K562 (cell line): ENCODE measurements at regions not wholly inside any gene's neighbourhood (a gene's known extent, or its start where the extent isn't known, plus 50 kb on each side); places are given as distances from the start of the nearest gene placed in this dataset.

ENCODE experiments used
- ADNP ChIP-seq: fragments of 200-800 bp; sonication (Bioruptor generic); IDR thresholded peaks from 2 replicates; pipeline ENCODE4 v1.6.1; 2016; ENCODE audit warnings: missing genetic modification characterization, missing compliant biosample characterization
- ATF1 ChIP-seq, 2 experiments: fragments of 450-650 bp in 1 of 2; IDR thresholded peaks; 2 replicates each; pipeline ENCODE4 v1.6.1; 2016; ENCODE audit warnings: missing compliant biosample characterization in 1 of 2, missing genetic modification characterization in 1 of 2
- BMI1 ChIP-seq: fragments of 150-350 bp; IDR thresholded peaks from 2 replicates; pipeline ENCODE4 v1.6.1; 2014; ENCODE audit warnings: low read length
- CCAR2 ChIP-seq: fragments of 200-400 bp; formaldehyde crosslinking; IDR thresholded peaks from 2 replicates; pipeline ENCODE4 v1.6.1; 2017; ENCODE audit warnings: mild to moderate bottlenecking, low read depth, low read length
- EHMT2 ChIP-seq: fragments of 450-650 bp; IDR thresholded peaks from 2 replicates; pipeline ENCODE4 v1.6.1; 2018; ENCODE audit warnings: antibody characterized with exemption
- ESRRA ChIP-seq: fragments of 450-650 bp; IDR thresholded peaks from 2 replicates; pipeline ENCODE4 v1.6.1; 2014; ENCODE audit warnings: low read depth, mild to moderate bottlenecking, moderate library complexity, borderline replicate concordance
- ETS2 ChIP-seq: IDR thresholded peaks from 2 replicates; pipeline ENCODE4 v1.6.1; 2016; ENCODE audit warnings: borderline replicate concordance, missing genetic modification characterization, mild to moderate bottlenecking, moderate library complexity, missing compliant biosample characterization; ENCODE audit not compliant: poor library complexity, severe bottlenecking
- ETV5 ChIP-seq: sonication (generic); formaldehyde crosslinking; IDR thresholded peaks from 2 replicates; pipeline ENCODE4 v1.4.0; 2020; ENCODE audit warnings: low read depth, mild to moderate bottlenecking, missing genetic modification reagents
- HDAC1 ChIP-seq, 2 experiments: fragments of 450-650 bp; IDR thresholded peaks; 2 replicates each; pipeline ENCODE4 v1.6.1; 2016 to 2017; ENCODE audit warnings: inconsistent platforms in 1 of 2, mild to moderate bottlenecking in 1 of 2, moderate library complexity in 1 of 2
- NR2C2 ChIP-seq, 2 experiments: fragments of 200-800 bp in 1 of 2; sonication (Bioruptor generic) in 1 of 2; sonication (generic) in 1 of 2; formaldehyde crosslinking in 1 of 2; IDR thresholded peaks; 2 replicates each; pipeline versions ENCODE4 v1.6.1 to v1.8.0; 2016 to 2022; ENCODE audit warnings: mild to moderate bottlenecking in 1 of 2, missing compliant biosample characterization in 1 of 2, missing genetic modification characterization in 1 of 2, missing genetic modification reagents in 1 of 2
- PHF8 ChIP-seq: fragments of 200-600 bp; sonication (generic); IDR thresholded peaks from 2 replicates; pipeline ENCODE4 v1.6.1; 2012; ENCODE audit warnings: mixed run types, mild to moderate bottlenecking, inconsistent platforms, low read length, moderate library complexity, borderline replicate concordance
- RBM15 ChIP-seq: fragments of 200-400 bp; formaldehyde crosslinking; IDR thresholded peaks from 2 replicates; pipeline ENCODE4 v1.6.1; 2018; ENCODE audit warnings: mild to moderate bottlenecking, low read length, moderate library complexity; ENCODE audit not compliant: insufficient read depth
- SAP30 ChIP-seq: fragments of 200-600 bp; sonication (generic); IDR thresholded peaks from 2 replicates; pipeline ENCODE4 v1.6.1; 2012; ENCODE audit warnings: borderline replicate concordance, low read depth, mild to moderate bottlenecking, moderate library complexity, low read length, control low read depth, inconsistent platforms; ENCODE audit not compliant: insufficient read depth, poor library complexity, severe bottlenecking
- SMC3 ChIP-seq: conservative IDR thresholded peaks from 2 replicates; pipeline ENCODE4 v1.6.1; 2011; ENCODE audit warnings: low read depth, low read length, improper control_type of control experiment; ENCODE audit not compliant: insufficient read depth
- ZFPM2 ChIP-seq: fragments of 250-450 bp; sonication (Bioruptor Pico); IDR thresholded peaks from 2 replicates; pipeline ENCODE4 v1.5.1; 2022; ENCODE audit warnings: mild to moderate bottlenecking
- ZNF24 ChIP-seq: fragments of 450-650 bp; IDR thresholded peaks from 2 replicates; pipeline ENCODE4 v1.6.1; 2016
- TF ChIP-seq, protein P1 (sequence below), 2 experiments: fragments of 450-650 bp; IDR thresholded peaks; 2 replicates each; pipeline ENCODE4 v1.6.1; 2016
- TF ChIP-seq, protein P2 (sequence below): fragments of 450-650 bp; formaldehyde crosslinking; IDR thresholded peaks from 2 replicates; pipeline ENCODE4 v1.4.0; 2020; ENCODE audit warnings: mild to moderate bottlenecking
- TF ChIP-seq, protein P3 (sequence below): fragments of 200-800 bp; sonication (Bioruptor generic); IDR thresholded peaks from 2 replicates; pipeline ENCODE4 v1.6.1; 2017; ENCODE audit warnings: missing genetic modification characterization, missing compliant biosample characterization
- TF ChIP-seq, protein P4 (sequence below): fragments of 250-450 bp; sonication (Bioruptor Pico); IDR thresholded peaks from 2 replicates; pipeline ENCODE4 v1.4.0; 2020; ENCODE audit warnings: borderline replicate concordance

DNA sequence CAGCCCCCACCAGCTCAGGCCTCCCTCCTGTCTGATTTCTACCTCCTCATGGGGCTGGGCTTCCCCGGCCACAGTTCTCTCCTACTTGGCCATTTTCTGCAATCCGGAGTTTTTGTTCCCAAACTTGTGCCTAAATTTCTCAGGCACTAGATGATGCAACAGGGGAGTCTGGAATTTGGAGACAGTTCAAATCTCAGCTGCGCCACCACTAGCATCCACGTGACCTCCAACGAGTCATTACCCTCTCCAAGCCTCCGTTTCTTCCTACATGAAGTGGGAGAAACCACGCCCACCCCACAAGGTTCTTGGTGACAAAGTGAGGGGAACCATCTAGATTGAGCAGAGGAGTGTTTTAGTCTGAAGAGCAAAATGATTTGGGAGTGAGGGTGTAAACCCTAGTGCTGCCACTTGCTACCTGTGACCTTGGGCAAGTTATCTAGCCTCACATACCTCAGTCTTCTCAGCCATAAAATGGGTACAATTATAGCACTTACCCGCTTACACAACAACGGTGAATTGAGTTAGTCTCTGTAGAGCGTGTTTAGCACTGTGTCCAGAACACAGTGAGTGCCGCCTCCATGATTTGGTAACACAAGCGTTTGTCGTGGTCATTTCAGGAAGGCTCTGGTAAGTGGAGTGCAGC, 61.4 kb upstream of the ASAP2 start (continued):
- TF ChIP-seq, protein P1, sequence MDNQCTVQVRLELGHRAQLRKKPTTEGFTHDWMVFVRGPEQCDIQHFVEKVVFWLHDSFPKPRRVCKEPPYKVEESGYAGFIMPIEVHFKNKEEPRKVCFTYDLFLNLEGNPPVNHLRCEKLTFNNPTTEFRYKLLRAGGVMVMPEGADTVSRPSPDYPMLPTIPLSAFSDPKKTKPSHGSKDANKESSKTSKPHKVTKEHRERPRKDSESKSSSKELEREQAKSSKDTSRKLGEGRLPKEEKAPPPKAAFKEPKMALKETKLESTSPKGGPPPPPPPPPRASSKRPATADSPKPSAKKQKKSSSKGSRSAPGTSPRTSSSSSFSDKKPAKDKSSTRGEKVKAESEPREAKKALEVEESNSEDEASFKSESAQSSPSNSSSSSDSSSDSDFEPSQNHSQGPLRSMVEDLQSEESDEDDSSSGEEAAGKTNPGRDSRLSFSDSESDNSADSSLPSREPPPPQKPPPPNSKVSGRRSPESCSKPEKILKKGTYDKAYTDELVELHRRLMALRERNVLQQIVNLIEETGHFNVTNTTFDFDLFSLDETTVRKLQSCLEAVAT (IDR thresholded peaks at IDR 0.05): no peak
- no peak for TF ChIP-seq RBM15
- no peak for TF ChIP-seq ATF1 (CRISPR knock-in tag; IDR thresholded peaks at IDR 0.05)
- peak; percentile 36 for TF ChIP-seq ATF1 (tag; IDR thresholded peaks at IDR 0.05)
- TF ChIP-seq NR2C2 (CRISPR knock-in tag; IDR thresholded peaks at IDR 0.05): no peak
- TF ChIP-seq NR2C2 (tag; IDR thresholded peaks at IDR 0.05): no peak
- TF ChIP-seq CCAR2: no peak
- peak; percentile 88 for TF ChIP-seq ESRRA
- TF ChIP-seq, protein P2, sequence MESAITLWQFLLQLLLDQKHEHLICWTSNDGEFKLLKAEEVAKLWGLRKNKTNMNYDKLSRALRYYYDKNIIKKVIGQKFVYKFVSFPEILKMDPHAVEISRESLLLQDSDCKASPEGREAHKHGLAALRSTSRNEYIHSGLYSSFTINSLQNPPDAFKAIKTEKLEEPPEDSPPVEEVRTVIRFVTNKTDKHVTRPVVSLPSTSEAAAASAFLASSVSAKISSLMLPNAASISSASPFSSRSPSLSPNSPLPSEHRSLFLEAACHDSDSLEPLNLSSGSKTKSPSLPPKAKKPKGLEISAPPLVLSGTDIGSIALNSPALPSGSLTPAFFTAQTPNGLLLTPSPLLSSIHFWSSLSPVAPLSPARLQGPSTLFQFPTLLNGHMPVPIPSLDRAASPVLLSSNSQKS (CRISPR knock-in tag): no peak
- peak; percentile 91 for TF ChIP-seq ADNP (tag)
- no peak for TF ChIP-seq SMC3
- TF ChIP-seq BMI1: no peak
- no peak for TF ChIP-seq ETS2 (tag)
- 0 out of 2 replicates have a peak, but pooled peaks have one; percentile 39 for TF ChIP-seq ZNF24
- TF ChIP-seq SAP30: no peak
- TF ChIP-seq, protein P3, sequence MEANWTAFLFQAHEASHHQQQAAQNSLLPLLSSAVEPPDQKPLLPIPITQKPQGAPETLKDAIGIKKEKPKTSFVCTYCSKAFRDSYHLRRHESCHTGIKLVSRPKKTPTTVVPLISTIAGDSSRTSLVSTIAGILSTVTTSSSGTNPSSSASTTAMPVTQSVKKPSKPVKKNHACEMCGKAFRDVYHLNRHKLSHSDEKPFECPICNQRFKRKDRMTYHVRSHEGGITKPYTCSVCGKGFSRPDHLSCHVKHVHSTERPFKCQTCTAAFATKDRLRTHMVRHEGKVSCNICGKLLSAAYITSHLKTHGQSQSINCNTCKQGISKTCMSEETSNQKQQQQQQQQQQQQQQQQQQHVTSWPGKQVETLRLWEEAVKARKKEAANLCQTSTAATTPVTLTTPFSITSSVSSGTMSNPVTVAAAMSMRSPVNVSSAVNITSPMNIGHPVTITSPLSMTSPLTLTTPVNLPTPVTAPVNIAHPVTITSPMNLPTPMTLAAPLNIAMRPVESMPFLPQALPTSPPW (CRISPR knock-in tag): no peak
- TF ChIP-seq ZFPM2: no peak
- TF ChIP-seq, protein P4, sequence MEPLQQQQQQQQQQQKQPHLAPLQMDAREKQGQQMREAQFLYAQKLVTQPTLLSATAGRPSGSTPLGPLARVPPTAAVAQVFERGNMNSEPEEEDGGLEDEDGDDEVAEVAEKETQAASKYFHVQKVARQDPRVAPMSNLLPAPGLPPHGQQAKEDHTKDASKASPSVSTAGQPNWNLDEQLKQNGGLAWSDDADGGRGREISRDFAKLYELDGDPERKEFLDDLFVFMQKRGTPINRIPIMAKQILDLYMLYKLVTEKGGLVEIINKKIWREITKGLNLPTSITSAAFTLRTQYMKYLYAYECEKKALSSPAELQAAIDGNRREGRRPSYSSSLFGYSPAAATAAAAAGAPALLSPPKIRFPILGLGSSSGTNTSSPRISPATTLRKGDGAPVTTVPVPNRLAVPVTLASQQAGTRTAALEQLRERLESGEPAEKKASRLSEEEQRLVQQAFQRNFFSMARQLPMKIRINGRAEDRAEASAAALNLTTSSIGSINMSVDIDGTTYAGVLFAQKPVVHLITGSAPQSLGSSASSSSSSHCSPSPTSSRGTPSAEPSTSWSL (CRISPR knock-in tag): no peak
- TF ChIP-seq HDAC1 (IDR thresholded peaks at IDR 0.05): 0 out of 4 replicates have a peak, but pooled peaks of 1 of the 2 experiments have one; percentile 32
- no peak for TF ChIP-seq EHMT2
- TF ChIP-seq PHF8: no peak
- no peak for TF ChIP-seq ETV5 (CRISPR knock-in tag)
